ENCODE measurements at regions not wholly inside any gene's neighbourhood (a gene's known extent, or its start where the extent isn't known, plus 50 kb on each side); places are given as distances from the start of the nearest gene placed in this dataset.

DNA sequence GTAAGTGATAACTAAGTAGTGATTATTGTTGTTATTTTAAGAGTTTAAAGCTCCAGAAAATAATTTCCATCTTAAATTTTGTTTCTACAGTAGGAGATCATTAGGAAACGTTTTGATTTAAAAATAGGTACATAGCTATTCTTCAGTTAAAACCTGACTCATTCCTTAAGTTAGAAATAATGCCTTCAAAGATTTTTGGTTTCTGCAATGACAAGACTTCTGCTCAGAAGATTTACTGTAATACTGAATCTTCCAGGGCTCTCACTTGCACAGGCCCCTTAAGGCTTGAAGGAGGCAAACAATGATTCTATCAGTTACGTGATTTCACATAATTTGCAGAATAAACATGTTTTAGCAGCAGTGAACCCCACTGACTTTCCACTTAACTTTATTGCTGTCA is 333.7 kb downstream of the RAD51AP2 start:
- ChIA-PET POLR2A (no interaction called here), CTCF (no interaction called here)
- intact Hi-C loops (cut with micrococcal nuclease): no loop called here
- no peak overlapping the region for H3K27ac Mint-ChIP-seq
- H3K4me1 Mint-ChIP-seq (ENCODE audit: low read depth): no peaks in the 10 kb centered on the region
- DNase-seq: no peak
- TF ChIP-seq, protein P1, sequence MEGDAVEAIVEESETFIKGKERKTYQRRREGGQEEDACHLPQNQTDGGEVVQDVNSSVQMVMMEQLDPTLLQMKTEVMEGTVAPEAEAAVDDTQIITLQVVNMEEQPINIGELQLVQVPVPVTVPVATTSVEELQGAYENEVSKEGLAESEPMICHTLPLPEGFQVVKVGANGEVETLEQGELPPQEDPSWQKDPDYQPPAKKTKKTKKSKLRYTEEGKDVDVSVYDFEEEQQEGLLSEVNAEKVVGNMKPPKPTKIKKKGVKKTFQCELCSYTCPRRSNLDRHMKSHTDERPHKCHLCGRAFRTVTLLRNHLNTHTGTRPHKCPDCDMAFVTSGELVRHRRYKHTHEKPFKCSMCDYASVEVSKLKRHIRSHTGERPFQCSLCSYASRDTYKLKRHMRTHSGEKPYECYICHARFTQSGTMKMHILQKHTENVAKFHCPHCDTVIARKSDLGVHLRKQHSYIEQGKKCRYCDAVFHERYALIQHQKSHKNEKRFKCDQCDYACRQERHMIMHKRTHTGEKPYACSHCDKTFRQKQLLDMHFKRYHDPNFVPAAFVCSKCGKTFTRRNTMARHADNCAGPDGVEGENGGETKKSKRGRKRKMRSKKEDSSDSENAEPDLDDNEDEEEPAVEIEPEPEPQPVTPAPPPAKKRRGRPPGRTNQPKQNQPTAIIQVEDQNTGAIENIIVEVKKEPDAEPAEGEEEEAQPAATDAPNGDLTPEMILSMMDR (IDR thresholded peaks at IDR 0.05): no peak
- no peak overlapping the region for H3K4me3 Mint-ChIP-seq
- H3K27me3 Mint-ChIP-seq: no peaks in the 10 kb centered on the region
- no peaks in the 10 kb centered on the region for H3K36me3 Mint-ChIP-seq (ENCODE audit: low read depth)
- H3K9me3 Mint-ChIP-seq: no peaks in the 10 kb centered on the region
- no peak for ATAC-seq

DNA sequence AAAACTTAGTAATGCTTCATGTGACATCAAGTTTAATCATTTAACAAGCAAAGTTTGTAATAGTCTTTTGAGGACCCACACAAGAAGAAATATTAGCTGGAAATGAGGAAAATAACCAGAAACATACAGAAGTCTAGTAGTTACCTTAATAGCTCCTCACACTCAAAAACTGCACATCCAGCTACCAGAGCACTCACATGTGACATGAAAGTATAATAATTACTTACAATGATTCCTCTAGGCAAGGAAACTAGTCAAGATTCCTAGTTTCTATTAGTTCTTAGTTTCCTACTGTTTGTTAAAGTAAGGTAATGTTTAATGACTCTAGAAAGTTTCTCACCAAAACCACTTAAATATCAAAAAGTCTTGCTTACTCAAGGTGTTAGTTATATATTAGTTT is 335.8 kb downstream of the RAD51AP2 start:
- TF ChIP-seq, protein P1 (IDR thresholded peaks at IDR 0.05): no peak
- Mint-ChIP-seq H3K4me1 (ENCODE audit: low read depth) (no peaks in the 10 kb centered on the region), H3K27me3 (no peaks in the 10 kb centered on the region), H3K36me3 (ENCODE audit: low read depth) (no peaks in the 10 kb centered on the region), H3K4me3 (no peak overlapping the region), H3K9me3 (no peaks in the 10 kb centered on the region), H3K27ac (no peak overlapping the region)
- ChIA-PET CTCF (no interaction called here), POLR2A (no interaction called here)
- no peak for DNase-seq
- ATAC-seq: no peak
- intact Hi-C loops (cut with micrococcal nuclease): no loop called here

DNA sequence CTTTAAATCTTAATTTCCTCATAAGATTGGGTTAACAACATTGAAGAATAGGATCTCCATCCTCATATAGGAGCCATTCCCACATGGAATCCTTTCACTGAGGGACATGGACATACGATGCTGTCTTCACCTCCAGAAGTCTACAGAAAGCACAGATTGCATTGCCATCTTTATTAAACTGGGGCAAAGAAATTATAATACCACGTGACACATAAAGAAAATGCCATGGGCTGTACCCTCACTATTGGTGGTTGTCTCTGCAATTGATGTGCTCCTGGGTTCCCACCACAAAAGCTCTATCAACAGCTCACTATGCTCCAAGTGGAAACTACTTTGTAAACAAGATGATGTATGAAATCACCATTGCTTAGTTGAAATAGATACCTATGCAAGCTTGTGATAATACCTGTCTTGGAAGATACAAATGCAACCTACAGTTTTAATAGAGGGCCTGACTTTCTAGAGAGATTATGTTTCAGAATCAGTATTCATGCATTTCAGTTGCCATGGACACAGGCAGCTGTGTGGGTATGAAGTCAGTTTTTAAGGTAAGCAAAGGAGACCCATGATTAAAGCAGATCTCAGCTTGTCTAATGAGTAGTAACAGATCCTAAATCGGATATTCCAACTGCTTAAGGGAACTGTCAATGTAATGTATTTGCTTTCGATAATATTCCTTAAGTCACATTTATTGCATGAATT is 337.0 kb downstream of the RAD51AP2 start:
- Mint-ChIP-seq H3K4me1 (ENCODE audit: low read depth) (no peaks in the 10 kb centered on the region), H3K27me3 (no peaks in the 10 kb centered on the region), H3K9me3 (no peaks in the 10 kb centered on the region), H3K27ac (no peak overlapping the region), H3K36me3 (ENCODE audit: low read depth) (no peaks in the 10 kb centered on the region), H3K4me3 (no peak overlapping the region)
- DNase-seq (no peak), ATAC-seq (no peak)
- TF ChIP-seq, protein P1 (IDR thresholded peaks at IDR 0.05): no peak
- POLR2A ChIA-PET: interaction anchor here (0.5 kb wide), 1 partner anchor 8 kb away, joined by 3 read pairs; no protein-coding TSS in a partner anchor
- CTCF ChIA-PET: no interaction called here
- intact Hi-C loops (cut with micrococcal nuclease): no loop called here

DNA sequence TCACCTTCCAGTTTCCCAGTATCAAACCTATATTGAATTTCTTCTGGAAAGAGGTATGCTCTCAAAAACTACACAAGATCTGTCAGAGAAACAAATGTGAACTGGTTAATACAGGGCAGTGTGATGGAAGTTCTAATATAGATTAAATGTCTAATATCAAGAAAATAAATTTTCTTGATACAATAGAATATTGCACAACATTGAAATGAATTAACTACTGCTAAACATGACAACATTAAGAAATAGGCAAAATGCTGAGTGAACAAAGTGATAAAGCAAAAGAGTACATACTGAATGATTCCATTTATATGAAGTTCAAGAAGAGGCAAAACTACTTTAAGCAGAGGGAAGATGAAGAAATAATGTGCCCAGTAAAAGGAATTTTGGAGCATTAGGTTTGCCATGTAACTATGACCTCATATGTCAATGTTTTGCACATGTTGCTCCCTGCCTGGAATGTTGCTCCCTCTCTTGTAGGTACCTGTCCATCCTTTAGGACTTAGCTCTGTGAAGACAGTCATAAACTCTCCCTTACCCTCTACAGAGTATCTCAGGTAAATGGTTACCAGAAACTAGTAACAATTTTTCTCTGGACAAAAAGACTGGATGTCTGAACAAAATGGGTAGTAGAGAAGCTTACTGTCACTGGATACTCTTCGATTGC is 339.0 kb downstream of the RAD51AP2 start:
- TF ChIP-seq, protein P1 (IDR thresholded peaks at IDR 0.05): no peak
- H3K36me3 Mint-ChIP-seq (ENCODE audit: low read depth): no peaks in the 10 kb centered on the region
- H3K9me3 Mint-ChIP-seq: no peaks in the 10 kb centered on the region
- ATAC-seq (no peak), DNase-seq (no peak)
- no peaks in the 10 kb centered on the region for H3K27me3 Mint-ChIP-seq
- ChIA-PET POLR2A (no interaction called here), CTCF (no interaction called here)
- intact Hi-C loops (cut with micrococcal nuclease): no loop called here
- H3K4me3 Mint-ChIP-seq: no peak overlapping the region
- H3K4me1 Mint-ChIP-seq (ENCODE audit: low read depth): no peaks in the 10 kb centered on the region
- H3K27ac Mint-ChIP-seq: no peak overlapping the region

DNA sequence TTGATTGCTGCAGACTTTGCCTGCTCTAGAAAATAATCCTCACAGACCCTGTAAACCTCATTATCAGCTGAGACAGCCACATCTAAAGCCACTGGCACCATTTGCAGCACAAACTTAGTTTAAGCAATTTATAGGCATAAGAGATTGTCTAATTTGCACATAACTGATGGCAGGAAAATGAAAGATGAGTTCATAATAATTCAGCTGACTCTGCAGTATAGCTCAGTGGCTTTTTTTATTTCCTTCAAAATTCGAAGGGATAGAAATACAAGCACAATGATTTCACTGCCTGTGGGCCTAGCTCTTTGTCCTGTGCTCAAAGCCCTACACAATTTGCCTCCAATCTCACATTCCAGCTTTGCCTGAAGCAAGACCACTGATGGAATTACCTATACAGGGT is 341.2 kb downstream of the RAD51AP2 start:
- ATAC-seq: no peak
- no peaks in the 10 kb centered on the region for H3K36me3 Mint-ChIP-seq (ENCODE audit: low read depth)

More for the DNA sequence above, 341.2 kb downstream of the RAD51AP2 start:
- Mint-ChIP-seq H3K4me3 (no peak overlapping the region), H3K9me3 (no peaks in the 10 kb centered on the region), H3K27ac (no peak overlapping the region), H3K27me3 (no peaks in the 10 kb centered on the region), H3K4me1 (ENCODE audit: low read depth) (no peaks in the 10 kb centered on the region)
- ChIA-PET POLR2A (no interaction called here), CTCF (no interaction called here)
- DNase-seq: no peak
- TF ChIP-seq, protein P1 (IDR thresholded peaks at IDR 0.05): no peak
- intact Hi-C loops (cut with micrococcal nuclease): no loop called here
